GM12878 (cell line): ENCODE measurements at regions not wholly inside any gene's neighbourhood (a gene's known extent, or its start where the extent isn't known, plus 50 kb on each side); places are given as distances from the start of the nearest gene placed in this dataset.

Experiments used
- ATAC-seq: fragments of 200-7000 bp; cut with Tn5 transposase; 3 replicates; pipeline ENCODE4 v1.9.1; 2020; ENCODE audit warnings: mild to moderate bottlenecking, moderate library complexity
- BruUV-seq: library from RNA; stranded (reverse); fragments of 400-500 nt; replicated peaks from 2 replicates; lab custom pipeline; 2021; lab: Mats Ljungman, UMichigan
- CTCF ChIA-PET: fragments of 300-600 bp; sonication (Branson Sonifier 250); formaldehyde crosslinking; extraction: SDS; loops from one replicate; lab custom pipeline; 2021; ENCODE audit warnings: inconsistent platforms; lab: Yijun Ruan, JAX
- POLR2A ChIA-PET: fragments of 350-600 bp; formaldehyde crosslinking; extraction: SDS; loops from one replicate; lab custom pipeline; 2021; ENCODE audit warnings: inconsistent platforms; lab: Charles Lee
- RAD21 ChIA-PET: fragments of 300-600 bp; sonication (Branson Sonifier 250); formaldehyde crosslinking; loops from one replicate; lab custom pipeline; 2023; ENCODE audit warnings: antibody characterized with exemption; ENCODE audit not compliant: unreplicated experiment; lab: Charles Lee
- SMC1A ChIA-PET: fragments of 300-600 bp; sonication (Branson Sonifier 250); formaldehyde crosslinking; loops from one replicate; lab custom pipeline; 2023; ENCODE audit not compliant: unreplicated experiment, uncharacterized antibody; lab: Charles Lee
- DNase-seq: peaks from one replicate; pipeline ENCODE4 v3.0.0-alpha.2; 2011; ENCODE audit warnings: low read depth, low spot score
- FAIRE-seq: peaks from 3 replicates; lab custom pipeline; 2011; peaks lifted over from hg19 to GRCh38; lab: Jason Lieb, UNC
- H2AFZ ChIP-seq: 2 replicates; pipeline ENCODE4 v1.6.0; 2011; ENCODE audit warnings: low read depth, low read length, control low read depth; ENCODE audit not compliant: control insufficient read depth
- H3K27ac ChIP-seq: 2 replicates; pipeline ENCODE4 v1.5.1; 2011; ENCODE audit warnings: control low read depth; ENCODE audit not compliant: control insufficient read depth, insufficient read depth
- H3K27me3 ChIP-seq, 2 experiments: replicated peaks in 1 of 2; 2 replicates each; pipeline versions ENCODE4 v1.6.0 to v1.6.1; 2011; ENCODE audit warnings: low read length in 1 of 2; ENCODE audit not compliant: control insufficient read depth in 2 of 2, insufficient read depth in 2 of 2
- H3K36me3 ChIP-seq, 2 experiments: 2 replicates each; pipeline ENCODE4 v1.5.1; 2011; ENCODE audit warnings: low read length in 1 of 2; ENCODE audit not compliant: control insufficient read depth in 2 of 2, insufficient read depth in 2 of 2
- H3K4me1 ChIP-seq: 2 replicates; pipeline ENCODE4 v1.6.1; 2011; ENCODE audit warnings: mild to moderate bottlenecking, low read length, moderate library complexity, mixed read lengths; ENCODE audit not compliant: control insufficient read depth, insufficient read depth
- H3K4me2 ChIP-seq: 2 replicates; pipeline ENCODE4 v1.6.0; 2011; ENCODE audit warnings: control low read depth; ENCODE audit not compliant: control insufficient read depth, insufficient read depth
- H3K4me3 ChIP-seq: fragments of 200-600 bp; sonication (generic); 2 replicates; pipeline ENCODE4 v1.5.1; 2016
- H3K79me2 ChIP-seq: 2 replicates; pipeline ENCODE4 v1.6.0; 2011; ENCODE audit warnings: low read length; ENCODE audit not compliant: control insufficient read depth, insufficient read depth
- H3K9ac ChIP-seq: 2 replicates; pipeline ENCODE4 v1.8.0; 2011; ENCODE audit warnings: low read length, control low read depth, mixed read lengths; ENCODE audit not compliant: control insufficient read depth, insufficient read depth
- H3K9me3 ChIP-seq: replicated peaks from 3 replicates; pipeline ENCODE4 v1.5.1; 2011; ENCODE audit warnings: mild to moderate bottlenecking, low read length; ENCODE audit not compliant: control insufficient read depth, insufficient read depth
- H4K20me1 ChIP-seq: 2 replicates; pipeline ENCODE4 v1.6.0; 2011; ENCODE audit not compliant: control insufficient read depth, insufficient read depth
- CREM ChIP-seq: IDR thresholded peaks from 2 replicates; pipeline ENCODE4 v1.6.1; 2014; ENCODE audit warnings: antibody characterized with exemption, low read depth
- HDAC2 ChIP-seq: fragments of 200-600 bp; sonication (generic); IDR thresholded peaks from 2 replicates; pipeline ENCODE4 v1.6.1; 2017
- HDAC6 ChIP-seq: fragments of 200-600 bp; sonication (generic); IDR thresholded peaks from one replicate; pipeline ENCODE4 v1.8.0; 2017; ENCODE audit warnings: antibody characterized with exemption; ENCODE audit not compliant: unreplicated experiment
- HDGF ChIP-seq: fragments of 450-650 bp; IDR thresholded peaks from 2 replicates; pipeline ENCODE4 v1.6.1; 2016; ENCODE audit warnings: antibody characterized with exemption
- KLF5 ChIP-seq: fragments of 450-650 bp; IDR thresholded peaks from 2 replicates; pipeline ENCODE4 v1.6.1; 2014; ENCODE audit warnings: mild to moderate bottlenecking; ENCODE audit not compliant: partially characterized antibody
- MEF2A ChIP-seq: IDR thresholded peaks from 2 replicates; pipeline ENCODE4 v1.6.1; 2011; ENCODE audit warnings: low read depth, mild to moderate bottlenecking, low read length, moderate library complexity; ENCODE audit not compliant: insufficient read depth
- MTA3 ChIP-seq: IDR thresholded peaks from 2 replicates; pipeline ENCODE4 v1.6.1; 2012; ENCODE audit warnings: low read length, inconsistent platforms, borderline replicate concordance
- MYC ChIP-seq: IDR thresholded peaks from 2 replicates; pipeline ENCODE4 v1.6.1; 2011; ENCODE audit warnings: mild to moderate bottlenecking, low read length, moderate library complexity, inconsistent platforms; ENCODE audit not compliant: insufficient read depth, insufficient replicate concordance, insufficient read length, severe bottlenecking
- NFIC ChIP-seq: IDR thresholded peaks from 2 replicates; pipeline ENCODE4 v1.6.1; 2012; ENCODE audit warnings: low read depth, mild to moderate bottlenecking, inconsistent platforms, low read length, moderate library complexity
- POLR2A ChIP-seq: IDR thresholded peaks from 2 replicates; pipeline ENCODE4 v1.6.1; 2011; ENCODE audit warnings: low read depth, mild to moderate bottlenecking, low read length
- RB1 ChIP-seq: fragments of 450-650 bp; formaldehyde crosslinking; IDR thresholded peaks from 2 replicates; pipeline ENCODE4 v1.6.1; 2017; ENCODE audit warnings: mild to moderate bottlenecking, borderline replicate concordance
- RBBP5 ChIP-seq: fragments of 200-600 bp; sonication (generic); conservative IDR thresholded peaks from 2 replicates; pipeline ENCODE4 v1.6.1; 2016
- RFX5 ChIP-seq: IDR thresholded peaks from 2 replicates; pipeline ENCODE4 v1.6.1; 2011; ENCODE audit warnings: low read depth, low read length, improper control_type of control experiment
- STAT1 ChIP-seq: fragments of 450-650 bp; conservative IDR thresholded peaks from 2 replicates; pipeline ENCODE4 v1.6.1; 2014; ENCODE audit warnings: antibody characterized with exemption, mild to moderate bottlenecking
- YY1 ChIP-seq: IDR thresholded peaks from 2 replicates; pipeline ENCODE4 v1.6.1; 2011; ENCODE audit warnings: low read depth, mild to moderate bottlenecking, low read length
- ZBED1 ChIP-seq: IDR thresholded peaks from 2 replicates; pipeline ENCODE4 v1.6.1; 2016; ENCODE audit warnings: borderline replicate concordance
- ZZZ3 ChIP-seq: IDR thresholded peaks from 2 replicates; pipeline ENCODE4 v1.6.1; 2011; ENCODE audit warnings: low read depth; ENCODE audit not compliant: control insufficient read depth, insufficient read length
- WGBS: methylation state at CpG from one replicate; pipeline ENCODE4 v1.1.6; 2016; ENCODE audit warnings: low lambda C conversion rate; ENCODE audit not compliant: insufficient replicate concordance, insufficient coverage; ENCODE audit errors: missing lambda C conversion rate; 5-methylcytosine and 5-hydroxymethylcytosine counted together
- in situ Hi-C: fragments of 300-500 bp; cut with MboI; formaldehyde crosslinking; loops from 9 replicates; pipeline ENCODE4 v1.14.3; 2018; ENCODE audit warnings: mixed read lengths
- intact Hi-C: fragments of 100-400 bp; cut with micrococcal nuclease; formaldehyde crosslinking; loops from one replicate; pipeline ENCODE4 v1.14.2; 2022; ENCODE audit not compliant: unreplicated experiment

DNA sequence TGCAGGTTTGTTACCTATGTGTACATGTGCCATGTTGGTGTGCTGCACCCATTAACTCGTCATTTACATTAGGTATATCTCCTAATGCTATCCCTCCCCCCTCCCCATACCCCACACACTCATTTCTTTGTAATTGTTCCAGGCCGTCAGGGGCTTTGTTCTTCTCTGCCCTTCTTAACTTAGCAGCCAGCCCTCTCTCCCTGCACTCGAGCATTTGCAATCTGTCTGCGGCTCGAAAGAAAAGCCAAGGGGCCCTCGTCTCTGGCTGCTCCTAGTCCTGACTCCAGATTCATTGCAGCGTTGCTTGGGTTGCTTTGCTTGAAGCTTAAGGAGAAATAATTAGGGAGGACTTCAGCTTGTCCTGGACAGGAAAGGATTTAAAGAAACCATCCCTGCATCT, 85.7 kb downstream of the ATP1A1 start:
- no peak for DNase-seq
- H3K9ac ChIP-seq, result no peak overlapping the region
- H2AFZ ChIP-seq, result no peak overlapping the region
- no peak for ATAC-seq
- no peak overlapping the region for H3K4me3 ChIP-seq
- FAIRE-seq, result no peak
- 63% methylated on average over 7 of the region's 7 CpGs for WGBS
- no peaks in the 10 kb centered on the region for H3K79me2 ChIP-seq
- TF ChIP-seq HDAC2 (no peak), MTA3 (no peak), RBBP5 (no peak), MEF2A (no peak), ZBED1 (no peak), RB1 (no peak), MYC (no peak), POLR2A (no peak), ZZZ3 (no peak), YY1 (no peak), HDAC6 (no peak), KLF5 (no peak), NFIC (no peak), HDGF (no peak), RFX5 (no peak), STAT1 (no peak), CREM (no peak)
- no peaks in the 10 kb centered on the region for H4K20me1 ChIP-seq
- H3K4me1 ChIP-seq, result no peaks in the 10 kb centered on the region
- no peaks in the 10 kb centered on the region for H3K9me3 ChIP-seq
- no peak overlapping the region for H3K27ac ChIP-seq
- no peaks in the 10 kb centered on the region for H3K36me3 ChIP-seq
- POLR2A ChIA-PET, result no interaction called here
- RAD21 ChIA-PET, result interaction anchor here (1.6 kb wide), 1 partner anchor 41 kb away, joined by 3 read pairs; no protein-coding TSS in a partner anchor
- CTCF ChIA-PET, result interaction anchor here (1.1 kb wide), 1 partner anchor 11 kb away, joined by 3 read pairs; no protein-coding TSS in a partner anchor
- in situ Hi-C loops (no loop called here), intact Hi-C loops (no loop called here)
- no TSS peak for BruUV-seq
- SMC1A ChIA-PET, result no interaction called here
- no peaks in the 10 kb centered on the region for H3K27me3 ChIP-seq
- H3K4me2 ChIP-seq, result no peak overlapping the region
